HG03159 (cell line): ENCODE measurements at regions not wholly inside any gene's neighbourhood (a gene's known extent, or its start where the extent isn't known, plus 50 kb on each side); places are given as distances from the start of the nearest gene placed in this dataset.

Experiments used
- ATAC-seq: cut with Tn5 transposase; IDR thresholded peaks from one replicate; pipeline ENCODE4 v1.9.1; 2021; ENCODE audit warnings: mild to moderate bottlenecking, moderate library complexity; ENCODE audit not compliant: unreplicated experiment

DNA sequence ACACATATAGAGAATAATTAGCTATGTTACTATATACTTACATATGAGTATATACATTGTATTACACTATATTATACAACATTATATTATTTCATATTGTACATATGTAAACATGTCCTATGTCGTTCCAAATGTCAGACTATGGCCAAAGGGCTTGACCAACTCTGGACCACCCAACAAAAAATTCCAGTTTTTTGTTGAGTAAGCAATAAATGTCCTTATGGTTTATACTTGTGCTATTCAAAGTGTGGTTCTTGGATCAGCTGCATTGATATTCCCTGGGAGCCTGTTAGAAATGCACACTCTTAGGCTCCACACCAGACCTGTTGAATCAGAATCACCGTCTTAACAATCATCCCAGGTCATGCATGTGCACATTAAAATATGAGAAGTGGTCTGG, 225.4 kb upstream of the ZFP64 start:
- no peak for ATAC-seq

DNA sequence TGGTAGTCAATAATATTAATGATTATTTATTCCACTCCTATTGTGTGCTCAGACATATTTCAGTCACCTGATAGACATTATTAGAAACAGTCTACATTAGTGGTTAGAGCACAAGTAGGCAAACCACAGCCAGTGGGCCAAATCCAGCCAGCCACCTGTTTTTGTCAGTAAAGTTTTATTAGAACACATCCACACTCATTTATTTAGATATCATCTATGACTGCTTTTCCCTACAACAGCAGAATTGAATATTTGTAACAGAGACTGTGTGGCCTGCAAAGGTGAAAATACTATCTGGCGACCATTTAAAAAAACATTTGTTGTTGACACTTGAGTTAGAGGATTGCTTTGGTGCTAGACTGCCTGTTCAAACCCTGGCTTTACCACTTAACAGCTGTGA, 220.0 kb upstream of the ZFP64 start:
- no peak for ATAC-seq

DNA sequence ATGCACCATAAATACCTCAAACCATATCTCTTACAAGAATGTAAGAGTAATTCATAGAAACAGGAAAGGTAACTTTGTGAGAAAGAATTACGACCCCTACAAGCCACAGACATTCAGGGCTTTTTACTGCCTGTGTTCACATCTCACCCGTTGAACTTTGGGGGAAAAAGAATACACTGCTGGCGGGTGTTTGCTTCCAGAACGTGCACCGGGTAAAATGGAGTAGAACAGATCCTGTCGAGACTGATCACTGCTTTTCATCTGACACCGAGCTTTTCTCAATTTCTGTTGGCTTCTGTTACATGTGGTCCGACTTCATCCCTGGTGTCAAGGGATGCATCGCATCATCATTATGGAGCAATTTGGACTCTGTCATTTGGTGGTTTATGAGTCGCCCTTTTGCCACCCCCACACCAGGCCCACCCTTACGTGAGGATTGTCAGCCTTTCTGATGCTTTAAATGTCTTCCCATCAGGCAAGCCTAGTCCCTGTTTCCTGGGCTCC, 219.2 kb upstream of the ZFP64 start:
- no peak for ATAC-seq

DNA sequence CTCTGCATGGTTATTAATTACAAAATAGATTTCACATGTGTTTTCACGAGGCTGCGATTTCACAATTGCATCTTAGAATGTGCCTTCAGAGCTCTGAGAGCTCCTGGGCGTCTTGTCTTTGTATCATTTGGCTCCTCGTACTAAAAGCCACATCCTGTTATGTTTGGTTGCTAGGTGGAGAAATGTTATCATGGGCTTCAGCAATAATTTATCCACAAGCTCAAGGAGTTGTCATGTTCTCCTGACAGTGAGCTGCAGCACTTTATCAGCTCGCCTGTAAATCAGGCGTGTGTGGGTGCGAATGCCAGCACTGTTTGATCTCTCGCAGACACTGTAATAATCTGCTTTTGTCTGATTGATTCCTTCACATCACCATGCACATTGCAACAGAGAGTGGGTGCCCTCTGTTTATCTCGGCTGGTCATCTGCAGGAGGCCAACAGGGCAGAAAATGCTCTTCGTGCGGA, 218.6 kb upstream of the ZFP64 start:
- no peak for ATAC-seq

DNA sequence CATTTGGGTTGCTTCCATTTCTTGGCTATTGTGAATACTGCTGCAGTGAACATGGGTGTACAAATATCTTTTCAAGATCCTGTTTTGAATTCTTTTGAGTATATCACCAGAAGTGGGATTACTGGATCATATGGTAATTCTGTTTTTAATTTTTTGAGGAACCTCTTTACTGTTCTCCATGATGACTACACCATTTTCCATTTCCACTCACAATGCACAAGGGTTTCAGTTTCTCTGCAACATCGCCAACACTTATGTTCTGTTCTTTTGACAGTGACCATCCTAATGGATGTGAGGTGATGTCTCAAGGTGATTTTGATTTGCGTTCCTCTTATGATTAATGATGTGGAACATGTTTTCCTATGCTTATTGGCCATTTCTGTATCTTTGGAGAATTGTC, 214.4 kb upstream of the ZFP64 start:
- ATAC-seq = peak; percentile 8

DNA sequence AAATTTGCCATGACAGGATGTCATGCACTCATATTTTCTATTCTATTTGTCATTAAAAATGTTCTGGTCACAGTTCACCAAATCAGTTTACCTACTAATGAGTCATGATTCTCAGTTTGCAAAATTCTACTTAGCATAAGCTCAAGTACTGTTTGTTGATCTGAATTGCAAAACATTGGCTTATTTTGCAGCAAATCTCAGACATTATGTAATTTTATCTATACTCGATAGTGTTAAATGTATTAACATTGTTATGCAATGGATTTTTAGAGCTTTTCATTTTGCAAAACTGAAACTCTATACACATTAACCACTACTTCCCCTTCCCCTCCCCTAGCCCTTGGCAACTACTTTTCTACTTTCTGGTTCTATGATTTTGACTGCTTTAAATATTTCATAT, 213.8 kb upstream of the ZFP64 start:
- ATAC-seq = peak; percentile 80

DNA sequence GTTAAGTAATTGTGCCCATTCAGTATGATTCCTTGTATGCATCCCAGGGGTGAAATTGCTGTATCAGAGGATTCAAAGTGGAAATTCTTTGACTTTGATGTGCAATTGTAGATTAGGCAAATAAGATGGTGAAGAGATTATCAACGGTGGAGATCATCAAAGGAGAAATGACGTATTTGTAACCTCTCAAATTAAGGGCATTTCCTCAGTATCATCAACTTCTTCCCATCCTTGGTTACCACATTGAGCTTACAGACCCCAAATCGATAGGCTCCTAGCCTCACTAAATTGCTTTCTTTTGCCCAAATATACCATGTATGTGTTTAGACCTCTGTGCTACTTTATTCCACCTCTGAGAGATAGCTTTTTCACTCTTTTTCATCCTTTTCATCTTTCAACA, 213.1 kb upstream of the ZFP64 start:
- ATAC-seq = no peak

DNA sequence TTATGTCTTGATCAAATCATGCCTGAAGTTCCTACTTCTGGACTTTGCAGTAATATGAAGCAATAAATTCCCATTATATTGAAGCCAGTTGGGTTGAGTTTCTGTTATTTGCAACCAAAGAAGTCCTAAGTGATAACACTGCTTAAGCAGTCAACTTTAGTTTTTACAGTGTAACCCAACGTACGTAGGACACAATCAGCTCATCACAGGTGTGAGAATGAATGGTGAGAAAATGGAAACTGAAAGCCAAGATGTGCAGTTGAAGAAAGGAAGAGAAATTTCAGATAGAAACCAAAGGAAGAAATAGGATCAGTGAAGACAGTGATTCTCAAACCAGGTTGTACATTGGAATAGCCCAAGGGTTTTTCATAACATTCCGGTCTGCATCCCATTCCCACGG, 211.4 kb upstream of the ZFP64 start:
- ATAC-seq = peak; percentile 52

DNA sequence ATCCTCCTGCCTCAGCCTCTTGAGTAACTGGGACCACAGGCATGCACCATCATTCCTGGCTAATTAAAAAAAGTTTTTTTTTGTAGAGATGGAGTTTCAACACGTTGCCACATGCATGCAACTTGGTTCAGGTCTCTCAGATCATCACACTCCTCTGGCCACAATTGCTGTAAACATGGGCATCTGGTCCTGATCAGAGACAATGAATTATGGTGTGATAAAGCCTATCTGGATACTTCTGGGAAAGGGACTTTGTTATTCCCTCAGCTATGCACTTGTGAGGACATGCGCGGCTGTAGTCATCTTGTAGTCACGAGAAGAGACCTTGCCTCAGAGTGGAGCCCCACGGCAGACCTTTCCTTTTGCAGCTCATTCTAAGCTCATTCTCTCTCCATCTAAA, 210.9 kb upstream of the ZFP64 start:
- no peak for ATAC-seq

DNA sequence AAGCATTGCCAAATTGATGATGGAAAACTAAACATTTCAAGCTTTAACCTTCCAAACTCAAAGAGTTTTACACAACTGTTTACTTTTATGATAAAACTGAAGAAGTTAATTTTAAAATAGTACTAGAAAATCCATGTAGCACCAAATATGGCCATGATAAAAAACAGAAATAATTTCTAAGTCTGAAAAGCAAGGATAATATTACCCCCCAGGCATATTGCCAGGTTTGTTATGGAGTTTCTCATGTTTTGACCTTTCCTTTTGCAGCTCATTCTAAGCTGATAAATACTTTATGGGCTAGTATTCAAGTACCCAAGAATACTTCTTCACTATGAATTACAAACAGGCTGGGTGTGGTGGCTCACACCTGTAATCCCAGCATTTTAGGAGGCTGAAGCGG, 209.9 kb upstream of the ZFP64 start:
- no peak for ATAC-seq

DNA sequence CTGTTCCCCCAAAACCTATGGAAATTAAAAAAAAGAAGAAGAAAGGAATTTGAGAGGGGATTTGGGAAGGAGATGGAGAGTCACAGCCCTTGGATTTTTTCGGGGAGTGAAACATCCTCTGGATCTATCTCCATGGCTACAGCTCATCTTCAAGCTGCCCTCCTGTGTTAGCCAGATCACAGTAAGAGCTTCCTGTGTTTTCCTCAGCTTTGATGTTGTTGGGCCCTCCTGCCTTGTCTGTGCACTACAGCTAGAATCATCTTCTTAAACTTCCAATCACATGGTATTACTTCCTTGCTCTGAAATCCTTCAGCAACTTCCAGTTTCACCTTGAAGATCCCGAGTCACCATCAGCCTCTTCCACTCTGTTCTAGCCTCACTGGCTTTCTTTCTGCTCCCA, 207.8 kb upstream of the ZFP64 start:
- ATAC-seq = no peak

DNA sequence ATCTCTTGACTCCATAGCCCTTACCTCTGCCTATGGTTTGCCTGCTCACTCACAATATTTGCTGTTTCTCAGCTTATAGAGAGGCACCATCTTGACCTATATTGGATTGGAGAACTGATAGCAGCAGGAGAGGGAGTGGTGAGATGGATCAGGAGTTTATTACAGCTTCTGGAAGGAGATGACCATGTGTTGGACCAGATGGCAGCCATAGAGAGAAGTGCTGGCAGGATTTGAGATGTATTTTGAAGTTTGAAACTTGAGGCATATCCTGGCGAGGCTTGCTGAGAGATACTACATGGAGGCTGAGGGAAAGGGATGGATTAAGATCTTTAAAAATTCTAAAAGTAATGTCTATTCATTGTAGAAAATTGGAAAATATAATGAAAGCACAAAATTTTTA, 198.0 kb upstream of the ZFP64 start:
- no peak for ATAC-seq

DNA sequence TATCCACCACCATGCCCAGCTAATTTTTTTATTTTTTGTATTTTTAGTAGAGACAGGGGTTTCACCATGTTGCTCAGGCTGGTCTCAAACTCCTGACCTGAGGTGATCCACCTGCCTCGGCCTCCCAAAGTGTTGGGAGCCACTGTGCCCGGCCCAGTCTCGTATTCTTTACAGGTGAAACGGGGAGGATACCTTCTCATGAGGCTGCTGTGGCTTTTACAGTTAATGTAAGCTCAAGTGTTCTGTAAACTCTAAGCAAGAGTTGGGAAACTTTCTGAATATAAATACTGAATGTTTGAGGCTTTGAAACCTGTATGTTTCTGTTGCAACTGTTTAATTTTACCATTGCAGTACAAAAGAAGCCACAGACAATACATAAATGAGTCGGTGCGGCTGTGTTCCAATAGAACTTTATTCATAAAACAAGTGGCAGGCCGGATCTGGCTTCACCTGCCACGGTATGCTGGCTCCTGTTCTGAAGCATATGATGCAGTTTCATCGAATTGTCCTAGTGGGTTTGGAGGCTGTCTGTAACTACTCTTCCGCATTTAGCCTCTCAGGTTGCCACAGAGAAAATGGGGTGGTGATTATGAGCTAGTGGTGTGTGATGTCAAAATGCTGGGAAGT, 192.5 kb upstream of the ZFP64 start:
- no peak for ATAC-seq

DNA sequence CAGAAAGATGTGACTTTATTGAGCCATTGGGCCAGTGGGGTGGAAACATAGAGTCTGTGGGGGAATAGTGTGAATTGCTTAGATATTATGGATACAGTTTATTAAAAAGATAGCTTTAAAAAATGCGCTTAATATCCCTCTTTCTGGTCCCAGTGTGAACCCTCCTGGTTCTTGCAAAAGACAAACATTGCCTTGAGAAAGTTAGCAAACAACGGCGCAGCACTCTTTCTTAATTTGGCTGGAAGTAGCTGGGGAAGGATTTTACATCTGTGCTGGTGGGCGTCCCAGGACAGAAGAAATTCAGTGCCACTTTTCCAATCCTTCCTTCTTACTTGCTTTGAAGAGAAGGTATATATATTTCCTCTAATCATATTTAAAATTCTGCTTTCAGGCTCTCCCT, 191.4 kb upstream of the ZFP64 start:
- no peak for ATAC-seq

DNA sequence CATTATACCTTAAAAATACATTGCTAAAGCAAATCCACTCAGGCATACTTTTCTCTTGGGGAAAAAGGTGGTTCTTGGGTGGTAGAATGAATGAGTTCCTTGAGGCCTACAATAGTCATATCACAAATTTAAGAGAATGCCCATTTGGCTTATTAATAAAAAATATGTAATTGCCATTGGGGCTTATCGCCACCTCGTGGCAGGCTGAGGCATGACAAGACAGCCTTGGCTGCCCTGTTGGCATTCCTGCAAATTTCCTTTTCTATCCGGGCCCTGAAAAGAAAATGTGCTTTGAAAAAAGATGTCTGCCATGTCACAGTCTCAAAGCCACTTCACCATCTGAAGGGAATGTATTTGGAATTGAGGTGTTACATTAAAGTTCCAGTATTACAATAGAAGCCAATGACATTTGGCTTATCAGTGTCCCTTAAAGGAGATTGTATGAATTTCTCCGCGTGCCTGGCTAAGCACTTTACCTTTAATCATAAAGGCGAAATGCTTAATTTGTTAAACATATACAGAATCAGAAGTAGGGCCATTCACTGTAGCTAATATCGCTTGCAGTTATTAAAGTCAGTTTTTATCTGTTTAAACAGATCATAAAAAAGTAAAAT, 188.3 kb upstream of the ZFP64 start:
- no peak for ATAC-seq

DNA sequence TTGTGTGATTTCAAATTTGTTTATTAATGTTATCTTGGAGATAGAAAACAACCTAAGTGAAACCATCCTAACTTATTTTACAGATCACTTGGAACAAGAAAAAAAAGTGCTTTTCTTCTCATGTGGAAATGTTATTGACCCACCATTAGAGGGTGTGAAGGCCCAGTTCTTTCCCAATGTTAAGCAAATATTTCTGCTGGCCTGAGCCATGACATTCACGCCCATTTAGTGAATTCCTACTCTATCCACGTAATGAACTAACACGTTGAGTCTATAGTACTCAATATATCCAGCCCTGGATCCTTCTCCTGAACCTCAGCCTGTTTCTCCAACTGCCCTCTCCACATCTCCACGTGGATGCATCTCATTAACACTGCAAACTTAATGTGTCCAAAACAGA, 180.6 kb upstream of the ZFP64 start:
- ATAC-seq = no peak

DNA sequence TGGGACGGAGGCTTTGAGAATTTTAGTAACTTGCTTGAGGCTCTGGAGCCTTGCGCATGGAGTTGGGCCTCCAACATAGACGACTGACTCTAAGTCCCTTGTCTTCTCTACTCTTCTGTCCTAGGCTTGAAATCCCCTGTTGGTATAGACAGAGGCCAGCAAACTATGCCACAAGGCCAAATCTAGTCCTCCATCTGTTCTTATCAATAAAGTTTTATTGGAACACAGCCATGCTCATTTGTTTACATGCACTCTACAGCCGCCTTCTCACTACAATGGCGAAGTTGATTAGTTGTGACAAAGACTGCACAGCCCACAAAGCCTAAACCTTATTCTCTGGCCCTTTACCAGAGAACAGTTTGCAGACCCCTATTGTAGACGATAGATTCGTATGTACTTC, 174.1 kb upstream of the ZFP64 start:
- no peak for ATAC-seq

DNA sequence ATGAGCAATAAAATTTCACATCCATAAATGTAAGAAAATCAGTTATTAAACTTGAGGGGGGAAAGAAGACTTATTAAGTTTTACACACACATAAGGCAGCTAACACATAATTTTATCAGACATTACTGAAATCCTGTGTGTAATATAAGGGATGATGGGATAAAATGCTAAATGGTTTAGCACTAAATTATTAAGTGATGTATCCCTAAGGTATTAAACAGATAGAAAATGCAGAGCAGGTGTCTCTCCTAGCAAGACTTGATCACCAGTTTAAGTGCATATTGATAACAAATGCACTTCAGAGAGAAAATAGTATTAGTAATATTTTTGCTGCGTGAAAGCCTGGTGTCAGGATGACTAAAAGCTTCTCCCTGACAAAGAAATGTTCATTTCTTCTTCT, 172.8 kb upstream of the ZFP64 start:
- ATAC-seq = no peak

DNA sequence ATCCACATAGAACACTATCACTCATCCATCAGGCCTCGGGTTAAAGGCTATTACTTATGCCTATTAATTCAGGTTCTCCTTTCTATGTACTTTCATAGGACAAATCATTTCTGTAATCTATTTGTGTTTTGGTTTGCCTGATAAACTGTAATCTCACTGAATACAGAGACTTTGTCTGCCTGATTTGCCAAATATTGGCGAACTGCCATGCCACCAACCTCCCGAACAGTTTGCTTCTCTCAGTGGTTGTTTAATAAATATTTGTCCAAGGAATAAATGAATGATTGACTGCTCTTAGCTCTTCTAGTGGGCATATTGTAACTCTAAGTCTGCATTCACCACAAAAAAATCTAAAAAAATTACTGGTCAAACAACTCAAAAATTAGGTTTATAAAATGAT, 170.1 kb upstream of the ZFP64 start:
- no peak for ATAC-seq

DNA sequence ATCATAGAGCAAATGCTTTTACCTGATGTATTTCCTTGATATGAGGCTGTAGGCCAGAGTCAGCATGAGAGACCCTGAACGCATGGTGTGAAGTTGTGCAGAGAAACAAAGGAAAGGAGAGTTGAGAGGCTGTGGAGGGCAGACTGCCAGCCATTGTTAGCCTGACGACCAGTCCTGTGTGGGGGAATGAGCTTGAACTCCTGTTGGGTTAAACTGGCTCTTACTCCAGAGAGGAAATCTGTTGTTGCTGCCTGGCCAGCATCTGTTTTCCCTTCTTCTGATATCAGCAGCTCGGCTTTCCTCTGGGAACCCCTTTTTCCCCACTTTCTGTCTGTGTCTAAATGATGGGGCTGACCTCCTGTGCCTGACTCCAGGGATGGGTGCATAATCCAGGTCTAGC, 158.2 kb upstream of the ZFP64 start:
- ATAC-seq = no peak

DNA sequence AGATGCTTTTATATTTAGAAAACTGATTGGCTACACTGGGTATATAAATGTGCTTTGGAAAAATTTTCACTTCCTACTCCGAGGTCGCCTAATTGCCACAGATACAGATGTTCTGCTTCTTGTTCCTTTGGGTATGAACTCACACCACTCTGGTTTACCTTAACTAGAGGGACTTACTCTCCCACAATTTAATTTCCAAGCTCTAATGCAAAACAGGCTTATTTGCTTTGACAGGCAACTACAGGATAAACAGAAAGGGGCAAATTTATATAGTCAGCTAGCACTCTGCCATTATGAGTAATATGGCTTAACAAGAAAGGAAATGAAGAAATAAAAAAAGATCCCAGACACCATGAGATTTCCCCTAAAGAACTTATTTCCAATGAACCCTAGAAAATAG, 156.9 kb upstream of the ZFP64 start:
- no peak for ATAC-seq

DNA sequence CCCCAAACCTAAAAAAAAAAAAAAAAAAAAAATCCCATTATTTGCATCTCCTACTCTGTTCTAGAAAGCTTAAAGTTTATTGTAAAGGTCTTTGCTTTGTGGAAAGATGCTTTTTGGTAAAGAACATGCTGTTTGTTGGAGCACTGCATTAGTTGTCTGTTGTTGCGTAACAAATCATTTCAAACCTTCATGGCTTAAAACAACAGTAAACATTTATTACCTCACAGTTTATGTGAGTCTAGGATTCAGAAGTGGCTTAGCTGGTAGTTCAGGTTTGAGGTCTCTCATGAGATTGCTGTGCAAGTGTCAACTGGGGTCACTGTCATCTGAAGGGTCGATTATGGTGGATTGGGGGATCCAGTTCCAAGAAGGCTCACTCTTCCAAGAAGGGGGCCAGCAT, 155.2 kb upstream of the ZFP64 start:
- no peak for ATAC-seq

DNA sequence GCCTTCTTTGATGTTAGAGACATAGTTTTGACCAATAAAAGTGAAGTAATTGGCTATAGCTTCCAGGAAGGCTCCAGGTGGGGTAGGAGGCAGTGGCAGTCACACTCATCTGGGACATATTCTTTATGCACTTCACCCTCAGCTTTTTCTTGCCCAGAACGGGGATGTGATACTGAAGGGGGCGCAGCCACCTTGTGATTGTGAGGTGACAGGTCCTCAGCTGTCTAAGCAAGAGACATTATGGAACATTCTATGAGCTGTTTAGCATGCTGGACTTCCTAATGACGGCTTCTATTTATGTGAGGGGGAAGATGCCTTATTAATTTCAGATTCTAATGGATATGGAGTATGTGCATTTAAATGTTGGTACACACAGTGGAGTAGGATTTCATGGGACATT, 151.3 kb upstream of the ZFP64 start:
- no peak for ATAC-seq
